HG02798 (cell line): ENCODE measurements at regions not wholly inside any gene's neighbourhood (a gene's known extent, or its start where the extent isn't known, plus 50 kb on each side); places are given as distances from the start of the nearest gene placed in this dataset.
"Not testable (repeated sequence)": the region's sequence is repeated elsewhere in the genome, so short reads cannot be mapped to it uniquely, and the experiment has no call there.

ENCODE experiments used
- ATAC-seq: cut with Tn5 transposase; IDR thresholded peaks from one replicate; pipeline ENCODE4 v1.9.1; 2021; ENCODE audit warnings: mild to moderate bottlenecking; ENCODE audit not compliant: unreplicated experiment, poor library complexity

GRCh38 chr16:5207862-5208498 is 110.4 kb upstream of the EEF2KMT start:
- not testable (repeated sequence) for ATAC-seq

DNA sequence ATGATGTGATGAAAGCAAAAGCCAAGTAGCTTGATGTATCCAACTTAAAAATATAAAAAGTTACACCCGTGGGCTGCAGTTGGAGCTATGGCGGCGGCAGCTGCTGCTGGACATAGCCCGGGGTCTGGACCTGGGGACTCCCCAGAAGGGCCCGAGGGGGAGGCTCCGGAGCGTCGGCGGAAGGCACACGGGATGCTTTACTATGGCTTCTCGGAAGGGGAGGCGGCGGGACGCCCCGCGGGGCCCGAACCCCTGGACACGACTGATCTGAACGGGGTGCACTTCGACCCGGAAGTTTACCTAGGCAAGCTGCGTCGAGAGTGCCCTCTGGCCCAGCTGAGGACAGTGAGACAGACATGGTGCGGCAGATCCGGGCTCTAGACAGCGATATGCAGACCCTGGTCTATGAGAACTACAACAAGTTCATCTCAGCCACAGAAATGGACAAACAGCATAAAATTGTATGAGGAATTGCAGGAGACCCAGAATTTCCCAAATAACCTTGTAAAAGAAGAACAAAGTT is 109.5 kb upstream of the EEF2KMT start:
- ATAC-seq, result no peak

DNA sequence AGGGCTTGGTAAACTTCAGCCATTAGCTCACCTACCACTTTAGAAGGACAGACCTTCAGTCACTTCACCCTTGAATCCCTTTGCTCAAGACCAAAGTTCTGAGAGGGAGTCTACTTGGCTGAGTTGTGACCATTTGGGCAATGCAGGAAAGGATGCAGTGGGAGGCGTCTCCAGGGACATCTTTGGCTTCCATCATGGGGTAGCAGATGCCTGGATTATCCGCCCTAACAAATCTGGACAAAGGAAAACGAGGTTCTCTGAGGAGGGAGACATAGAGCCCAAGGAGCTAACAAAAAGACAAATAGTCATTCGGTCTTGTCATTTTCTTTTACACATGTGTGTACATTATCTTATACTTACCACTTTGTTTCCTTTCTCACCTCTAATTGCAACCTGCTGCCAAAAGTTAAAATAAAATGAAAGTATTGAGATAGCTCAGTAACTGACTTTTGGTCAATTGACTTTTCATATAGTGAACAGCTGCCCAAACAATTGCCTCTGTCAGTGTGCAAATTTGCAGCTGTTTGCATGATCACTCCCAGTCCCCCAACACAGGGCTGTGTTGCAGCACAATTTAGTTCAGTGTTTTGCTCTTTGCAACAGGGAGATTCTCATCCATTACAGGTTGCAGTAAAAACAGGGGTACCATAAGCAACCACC is 108.9 kb upstream of the EEF2KMT start:
- ATAC-seq, result no peak

DNA sequence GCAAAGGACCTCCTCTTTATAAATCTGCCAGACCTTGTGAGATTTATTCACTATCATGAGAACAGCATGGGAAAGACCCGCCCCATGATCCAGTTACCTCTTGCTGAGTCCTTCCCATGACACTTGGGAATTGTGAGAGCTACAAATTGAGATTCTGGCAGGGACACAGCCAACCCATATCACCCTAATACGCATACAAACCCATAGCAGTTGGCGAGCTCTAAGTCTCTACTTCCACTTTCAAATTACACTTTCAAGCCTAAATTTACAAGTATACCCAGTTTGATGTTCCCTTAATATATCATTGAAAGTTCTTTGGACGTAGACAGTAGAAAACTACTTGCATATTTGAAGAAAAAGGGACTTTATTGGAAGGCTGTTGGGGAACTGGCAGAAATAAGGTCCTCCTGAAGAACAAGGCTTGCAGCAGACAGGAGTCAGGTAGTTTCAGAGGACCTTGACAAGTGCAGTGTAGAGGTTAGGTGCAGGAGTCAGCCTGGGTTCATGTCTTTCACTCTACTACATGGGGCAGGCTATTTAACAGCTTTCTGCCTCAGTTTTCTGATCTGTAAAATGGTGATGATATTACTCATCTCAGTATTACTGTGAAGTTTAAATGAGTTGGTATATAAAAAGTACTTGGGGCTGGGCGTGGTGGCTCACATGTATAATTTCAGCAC is 107.9 kb upstream of the EEF2KMT start:
- peak; percentile 80 for ATAC-seq

DNA sequence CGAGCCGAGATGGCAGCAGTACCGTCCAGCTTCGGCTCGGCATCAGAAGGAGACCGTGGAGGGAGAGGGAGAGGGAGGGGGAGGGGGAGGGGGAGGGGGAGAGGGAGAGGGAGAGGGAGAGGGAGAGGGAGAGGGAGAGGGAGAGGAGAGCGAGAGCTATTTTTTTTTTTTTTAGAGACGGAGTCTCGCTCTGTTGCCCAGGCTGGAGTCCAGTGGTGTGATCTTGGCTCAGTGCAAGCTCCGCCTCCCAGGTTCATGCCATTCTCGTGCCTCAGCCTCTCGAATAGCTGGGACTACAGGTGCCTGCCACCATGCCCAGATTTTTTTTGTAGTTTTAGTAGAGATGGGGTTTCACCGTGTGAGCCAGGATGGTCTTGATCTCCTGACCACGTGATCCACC is 106.1 kb upstream of the EEF2KMT start:
- not testable (repeated sequence) for ATAC-seq

GRCh38 chr16:5200123-5200522 is 102.5 kb upstream of the EEF2KMT start:
- no peak for ATAC-seq

- peak; percentile 41 for ATAC-seq
Observed at GRCh38 chr16:5196204-5196603, 98.6 kb upstream of the EEF2KMT start.

- no peak for ATAC-seq
Observed at GRCh38 chr16:5193861-5194260, 96.3 kb upstream of the EEF2KMT start.

- no peak for ATAC-seq
Observed at GRCh38 chr16:5188989-5189352, 91.4 kb upstream of the EEF2KMT start.

DNA sequence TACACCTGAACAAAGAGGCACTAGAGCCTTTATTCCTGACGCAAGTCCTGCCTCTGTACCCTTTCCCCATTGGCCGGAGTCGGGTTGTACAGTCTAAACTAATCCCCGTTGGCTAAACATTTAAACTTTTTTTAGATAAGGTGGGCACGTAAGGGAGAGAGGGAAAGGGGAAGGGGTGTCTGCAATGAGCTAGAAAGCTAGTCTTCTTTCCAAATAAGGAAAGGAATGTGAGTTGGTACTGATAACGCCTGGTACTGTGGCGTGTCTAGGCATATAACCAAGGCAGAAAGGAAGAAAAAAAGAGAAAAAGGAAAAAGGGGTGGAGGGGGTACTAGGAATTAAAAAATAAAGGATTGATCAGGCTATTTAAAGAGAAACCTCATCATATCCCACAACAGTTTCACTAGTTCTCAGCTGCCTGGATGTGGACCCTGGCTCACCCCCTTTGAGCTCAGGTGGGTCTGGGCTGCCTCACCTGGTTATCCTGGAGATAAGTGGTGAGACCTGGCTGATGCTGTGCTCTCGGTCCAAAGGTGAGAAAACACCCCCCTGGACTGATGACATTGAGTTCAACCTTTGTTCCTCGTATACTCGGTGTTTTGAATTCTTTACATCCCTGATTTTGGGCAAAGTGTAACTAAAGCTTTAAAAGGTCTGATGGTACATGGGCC is 90.9 kb upstream of the EEF2KMT start:
- no peak for ATAC-seq

GRCh38 chr16:5187402-5187952 is 89.9 kb upstream of the EEF2KMT start:
- no peak for ATAC-seq

- no peak for ATAC-seq
Observed at GRCh38 chr16:5186381-5186903, 88.8 kb upstream of the EEF2KMT start.

DNA sequence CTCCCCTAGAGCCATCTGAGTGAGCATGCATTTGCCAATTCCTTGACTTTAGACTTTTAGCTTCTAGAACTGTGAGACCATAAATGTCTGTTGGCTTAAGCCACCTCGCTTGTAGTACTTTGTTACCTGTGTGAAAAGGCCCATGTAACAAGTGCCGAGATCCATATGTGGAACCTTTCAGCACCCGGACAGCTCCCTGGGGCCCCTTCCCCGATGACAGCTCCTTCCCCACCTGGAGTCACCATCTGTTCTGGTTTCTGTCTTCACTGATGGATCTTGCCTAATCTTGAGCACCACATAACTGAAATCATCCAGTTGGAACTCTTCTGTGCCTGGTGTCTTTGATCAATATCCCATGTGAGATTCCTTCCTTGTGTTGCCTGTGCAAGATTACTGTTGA is 78.9 kb upstream of the EEF2KMT start:
- no peak for ATAC-seq

DNA sequence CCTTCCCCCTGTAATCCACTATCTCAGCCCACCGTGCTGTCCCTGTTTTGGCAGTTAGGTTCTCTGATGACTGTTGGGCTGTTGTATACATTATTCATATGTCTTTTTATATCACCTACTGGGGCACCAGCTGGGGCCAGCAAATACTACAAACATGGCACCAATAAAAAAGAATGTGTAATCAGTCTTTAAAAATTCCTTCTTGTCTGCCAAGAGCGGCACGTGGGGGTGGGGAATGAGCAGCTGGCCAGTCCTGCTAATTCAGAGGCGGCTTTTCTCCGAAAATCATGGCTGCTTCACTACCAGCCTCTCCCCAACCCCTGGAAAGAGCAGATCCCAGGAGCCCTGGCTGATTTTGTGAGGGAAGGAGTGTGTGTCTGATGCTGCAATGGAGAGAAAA is 77.7 kb upstream of the EEF2KMT start:
- ATAC-seq, result no peak

DNA sequence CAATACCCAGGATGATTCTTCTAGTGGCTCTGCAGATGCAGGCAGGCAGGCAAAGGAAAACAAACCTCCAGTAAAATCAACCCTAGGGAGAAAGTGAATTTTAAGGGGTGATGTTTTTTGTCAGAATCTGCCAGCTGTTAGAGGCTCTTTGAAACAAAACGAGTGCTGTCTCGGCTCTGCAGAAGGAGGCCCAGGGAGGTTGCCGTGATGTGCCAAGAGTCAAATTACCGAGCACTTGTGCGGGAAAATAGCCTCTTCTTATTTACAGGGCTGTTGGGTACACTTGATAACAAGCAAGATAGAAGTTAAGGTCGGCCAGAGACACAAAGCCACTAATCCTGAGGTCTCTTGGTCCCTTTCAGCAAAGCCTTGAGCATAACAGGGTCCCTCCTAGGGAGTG is 68.9 kb upstream of the EEF2KMT start:
- ATAC-seq, result no peak

DNA sequence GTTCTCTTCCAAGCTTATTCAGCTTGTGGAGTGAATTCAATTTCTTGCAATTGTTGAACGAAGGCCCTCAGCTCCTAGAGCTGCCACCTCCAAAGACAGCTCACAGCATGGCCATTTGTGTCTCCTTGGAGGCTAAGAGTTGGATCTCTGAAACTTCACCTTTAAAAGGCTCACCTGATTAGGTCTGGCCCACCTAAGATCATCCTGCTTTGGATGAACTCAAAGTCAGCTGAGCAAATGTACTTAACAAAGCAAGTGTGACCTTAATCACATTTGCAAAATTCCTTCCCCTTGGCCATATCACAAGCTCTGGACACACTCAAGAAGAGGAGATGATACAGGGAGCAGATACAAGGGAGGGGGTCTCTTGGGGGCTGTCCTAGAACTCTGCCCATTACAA is 67.8 kb upstream of the EEF2KMT start:
- ATAC-seq, result not testable (repeated sequence)

- ATAC-seq, result not testable (repeated sequence)
Observed at GRCh38 chr16:5162801-5163200, 65.2 kb upstream of the EEF2KMT start.

DNA sequence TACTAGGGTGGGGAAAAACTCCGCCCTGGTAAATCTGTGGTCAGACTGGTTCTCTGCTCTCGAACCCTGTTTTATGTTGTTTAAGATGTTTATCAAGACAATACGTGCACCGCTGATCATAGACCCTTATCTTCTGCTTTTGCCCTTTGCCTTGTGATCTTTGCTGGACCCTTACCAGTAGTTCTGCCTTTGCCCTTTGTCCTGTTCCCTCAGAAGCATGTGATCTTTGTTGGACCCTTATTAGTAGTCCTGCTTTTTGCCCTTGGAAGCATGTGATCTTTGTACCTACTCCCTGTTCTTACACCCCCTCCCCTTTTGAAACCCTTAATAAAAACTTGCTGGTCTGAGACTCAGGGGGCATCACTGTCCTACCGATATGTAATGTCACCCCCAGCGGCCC is 64.3 kb upstream of the EEF2KMT start:
- not testable (repeated sequence) for ATAC-seq

DNA sequence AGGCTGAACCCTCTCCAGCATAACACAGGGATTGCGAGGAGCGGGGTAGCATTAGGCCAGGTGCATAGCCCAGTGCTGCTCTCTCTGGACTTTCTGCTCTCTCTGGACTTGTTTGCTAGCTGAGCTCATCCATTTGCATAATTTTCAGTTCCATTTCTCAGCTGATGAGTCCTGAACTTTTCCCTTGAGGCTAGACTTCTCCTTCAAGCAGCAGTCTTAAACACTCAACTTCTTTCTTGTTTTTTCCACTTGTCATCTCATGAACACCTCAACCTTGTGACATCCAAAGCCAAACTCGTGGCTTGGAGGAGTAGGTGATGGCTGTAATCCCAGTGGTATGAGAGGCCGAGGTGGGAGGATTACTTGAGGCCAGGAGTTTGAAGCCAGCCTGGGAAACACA is 62.4 kb upstream of the EEF2KMT start:
- ATAC-seq, result not testable (repeated sequence)

DNA sequence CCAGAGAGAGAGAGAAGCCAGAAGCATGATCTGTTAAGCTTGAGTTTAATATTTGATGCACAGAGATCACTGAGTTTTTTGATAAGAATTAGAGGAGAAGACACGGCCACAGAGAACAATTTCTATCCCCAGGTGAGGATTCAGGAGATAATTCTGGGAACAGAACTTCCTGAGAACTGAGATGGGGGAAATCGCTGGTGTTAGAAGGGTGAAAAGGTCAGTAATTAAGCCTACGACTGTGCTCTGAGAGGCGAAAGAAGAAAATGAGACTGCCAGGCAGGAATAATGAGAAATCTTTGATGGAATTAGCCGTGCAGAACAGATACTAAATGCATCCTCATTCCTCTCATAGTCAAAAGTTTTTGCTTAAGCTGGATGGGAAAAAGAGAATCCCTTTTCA is 61.9 kb upstream of the EEF2KMT start:
- ATAC-seq, result not testable (repeated sequence)
